Stimulated activated CD8-positive, alpha-beta memory T cell treated with anti-CD3 and anti-CD28 coated beads, Interleukin-15, amount 100 ng/mL, for 4 hours (primary cell): ENCODE measurements at regions not wholly inside any gene's neighbourhood (a gene's known extent, or its start where the extent isn't known, plus 50 kb on each side); places are given as distances from the start of the nearest gene placed in this dataset.
"Not testable (repeated sequence)": the region's sequence is repeated elsewhere in the genome, so short reads cannot be mapped to it uniquely, and the experiment has no call there.

Experiments
- DNase-seq, 2 donors: peaks; one replicate each; pipeline ENCODE4 v3.0.0-alpha.2; 2020; ENCODE audit warnings: low read depth in 2 of 2

DNA sequence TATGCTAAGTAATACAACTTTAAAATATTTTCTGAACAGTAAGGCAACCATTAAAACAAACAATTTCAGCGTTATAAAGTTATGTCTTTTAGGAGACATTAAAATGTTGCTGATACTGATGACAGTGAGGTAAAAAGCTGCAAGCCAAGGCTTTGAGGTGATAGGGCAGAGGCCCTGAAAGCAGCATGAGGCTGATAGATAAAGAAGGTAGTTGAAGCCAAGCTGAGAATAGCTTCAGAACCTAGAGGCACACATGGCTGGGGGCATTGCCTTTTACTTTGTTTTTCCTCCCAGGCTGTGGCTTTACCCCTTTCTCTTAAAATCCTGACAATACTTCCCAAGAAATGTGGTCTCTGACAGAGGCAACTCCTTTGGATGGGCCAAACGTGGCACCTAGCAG is 149.0 kb upstream of the WWC1 start:
- no peak for DNase-seq

DNA sequence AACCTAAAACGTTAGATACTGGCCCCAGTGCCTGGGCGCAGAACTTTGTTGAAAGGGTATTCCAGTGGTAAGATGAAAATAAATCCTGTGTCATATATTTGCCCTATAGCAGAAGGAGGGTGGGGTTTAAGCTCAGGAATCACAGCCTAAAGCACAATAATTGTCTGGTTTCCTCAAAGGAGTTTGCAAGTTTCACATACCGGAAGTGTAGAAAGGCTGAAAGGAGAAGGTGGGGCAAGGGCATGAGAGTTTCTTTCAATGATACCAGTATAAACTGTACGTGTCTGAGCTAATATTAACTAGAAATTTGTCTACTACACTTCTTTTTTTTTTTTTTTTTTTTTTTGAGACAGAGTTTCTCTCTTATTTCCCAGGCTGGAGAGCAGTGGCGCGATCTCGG is 147.9 kb upstream of the WWC1 start:
- not testable (repeated sequence) for DNase-seq

DNA sequence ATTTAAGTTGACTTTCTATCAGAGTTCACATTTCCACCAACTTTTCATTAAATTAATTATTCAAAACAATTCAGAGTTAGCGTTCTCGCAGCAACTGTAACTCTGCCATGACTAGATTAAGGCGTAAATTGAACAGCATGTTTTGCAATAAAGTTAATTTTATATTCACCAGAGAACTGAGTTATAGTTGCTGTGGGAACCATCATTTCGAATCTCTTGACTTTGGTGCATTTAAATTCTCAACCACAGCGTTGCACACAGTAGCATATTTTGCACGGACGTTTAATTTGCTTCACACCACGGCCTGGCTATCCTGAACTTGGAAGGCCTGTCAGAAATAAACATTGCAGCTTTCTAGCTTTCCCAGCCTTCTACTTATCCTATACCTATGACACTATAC is 144.3 kb upstream of the WWC1 start:
- DNase-seq, result no peak

DNA sequence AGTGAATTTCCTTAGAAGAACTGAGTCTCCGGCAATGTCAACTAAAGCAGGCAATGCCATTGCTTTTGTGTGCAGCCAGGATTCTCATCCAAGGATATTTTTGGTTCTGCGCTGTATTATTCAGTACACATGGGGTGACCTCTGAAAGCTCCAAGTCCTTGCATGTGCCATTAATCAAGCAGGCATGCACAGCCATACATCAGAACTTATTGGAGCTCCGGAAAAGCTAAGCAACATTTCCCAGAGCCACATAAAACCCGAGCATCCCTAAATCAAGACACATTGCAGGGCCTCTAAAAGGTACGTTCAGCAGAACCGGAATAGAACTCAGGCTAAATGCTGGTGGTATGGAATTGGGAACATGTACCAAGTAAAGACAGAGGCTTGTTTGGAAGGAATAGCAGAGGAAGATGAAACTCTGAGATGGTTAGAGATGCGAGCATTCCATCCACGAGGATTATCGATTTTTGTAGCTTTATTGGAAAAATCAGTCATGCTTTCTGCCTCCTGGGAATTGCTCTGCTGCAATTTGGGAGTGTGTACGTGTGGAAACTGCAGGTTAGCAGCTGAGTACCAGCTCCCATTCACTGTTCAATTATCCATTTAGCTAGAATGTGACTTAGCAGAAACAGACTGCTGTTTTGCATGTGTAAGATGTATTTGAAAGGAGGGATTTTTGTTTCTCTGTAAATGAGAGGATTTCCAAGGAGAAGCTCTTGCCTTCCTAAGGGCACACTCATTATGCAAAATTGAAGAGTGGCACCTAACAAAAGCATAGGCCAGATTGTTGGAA is 143.7 kb upstream of the WWC1 start:
- no peak for DNase-seq

DNA sequence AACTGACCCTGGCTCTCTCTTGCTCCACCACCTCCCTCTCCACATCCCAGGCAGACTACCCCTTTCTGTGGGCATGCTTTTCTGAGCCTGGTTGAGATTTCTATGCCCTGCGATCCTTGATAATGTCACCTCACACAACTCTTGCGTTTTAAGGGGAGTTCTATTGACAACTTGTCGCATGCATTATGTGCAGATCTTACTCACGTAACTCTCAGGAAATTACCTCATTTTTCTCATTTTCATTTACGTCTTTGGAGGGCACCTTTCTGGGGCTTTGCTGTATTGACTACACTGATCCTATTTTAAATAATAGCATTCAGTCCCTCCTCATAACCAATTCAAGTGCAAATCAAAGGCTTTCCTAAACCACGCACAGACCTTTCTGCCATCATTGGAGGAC is 140.4 kb upstream of the WWC1 start:
- DNase-seq, result no peak

DNA sequence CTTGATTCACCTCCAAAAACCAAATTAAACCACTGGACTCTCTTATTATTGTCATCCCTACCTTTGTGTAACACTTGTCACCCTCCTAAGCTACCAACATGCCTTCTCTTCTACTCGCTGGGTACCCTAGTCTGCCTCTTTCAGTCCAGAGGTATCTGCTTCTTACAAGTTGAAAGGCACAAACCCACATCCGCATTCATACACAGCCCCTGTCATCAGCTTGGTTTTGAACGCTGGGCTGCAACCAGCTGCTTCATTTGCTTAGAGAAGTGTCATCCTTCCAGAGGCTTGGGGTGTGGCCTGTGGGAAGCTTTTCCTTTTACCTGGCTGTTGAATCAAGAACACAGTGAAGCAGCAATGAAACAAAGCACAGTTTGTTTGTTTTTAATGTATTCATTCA is 138.8 kb upstream of the WWC1 start:
- no peak for DNase-seq

DNA sequence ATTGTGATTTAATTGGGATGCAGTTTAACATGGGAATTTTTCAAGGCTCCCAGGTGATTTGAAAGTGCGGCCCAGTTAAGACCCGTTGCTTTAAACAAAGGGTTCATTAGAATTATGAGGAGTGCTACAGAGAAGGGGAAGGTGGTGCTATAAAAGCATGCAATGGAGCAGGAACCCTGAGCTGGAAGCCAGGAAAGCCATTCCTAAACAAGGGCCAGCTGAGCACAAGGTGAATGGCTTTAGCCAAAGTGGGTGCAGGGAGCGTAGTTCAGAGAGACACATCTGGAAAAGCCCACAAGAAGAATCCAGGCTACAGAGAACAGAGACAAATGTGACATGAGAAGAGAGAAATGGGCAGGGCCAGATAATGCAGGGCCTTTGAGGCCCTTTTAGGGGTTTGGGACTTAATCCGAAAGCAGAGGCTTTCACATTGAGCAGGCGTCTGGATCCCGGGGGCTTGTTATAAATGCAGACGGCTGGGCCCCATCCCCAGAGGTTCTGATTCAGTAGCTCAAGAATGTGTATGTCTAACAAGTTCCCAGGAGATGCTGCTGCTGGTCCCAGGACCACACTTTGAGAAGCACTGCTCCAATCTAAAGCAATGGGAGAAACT is 138.1 kb upstream of the WWC1 start:
- DNase-seq, result no peak

DNA sequence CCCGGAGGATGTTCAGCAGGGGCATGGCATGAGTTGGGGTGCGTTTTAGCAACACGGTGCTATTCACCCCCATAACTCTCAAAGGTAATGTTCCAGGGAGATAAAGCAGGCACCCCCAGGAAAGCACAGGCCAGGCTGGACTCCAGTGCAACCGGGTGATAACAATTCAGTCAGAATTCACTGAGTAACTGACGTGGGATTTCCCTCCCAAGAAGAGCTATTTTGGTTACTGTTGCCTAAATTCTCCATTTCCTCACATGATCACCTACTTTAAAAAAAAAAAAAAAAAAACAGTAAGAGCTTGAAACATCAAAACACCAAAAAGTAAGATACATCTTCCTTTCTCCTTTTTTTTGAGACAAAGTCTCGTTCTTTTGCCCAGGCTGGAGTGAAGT is 137.6 kb upstream of the WWC1 start:
- DNase-seq, result no peak

DNA sequence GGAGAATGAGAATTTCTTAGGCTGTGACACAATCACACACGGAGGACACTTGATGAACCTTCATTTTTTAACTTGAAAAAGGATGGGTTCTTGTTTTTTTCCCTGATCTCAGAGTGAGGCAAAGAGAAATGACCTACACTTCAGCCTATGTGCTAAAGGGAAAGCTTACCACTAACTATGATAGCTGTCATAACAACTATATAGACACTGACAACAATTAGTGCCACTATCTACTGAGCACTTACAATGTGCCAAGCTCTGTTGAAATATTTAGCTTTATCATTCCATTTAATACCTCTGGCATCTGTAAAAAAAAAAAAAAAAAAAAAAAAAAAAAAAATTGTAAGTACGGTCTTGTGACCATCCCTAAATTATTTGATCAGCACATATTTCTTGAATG is 135.9 kb upstream of the WWC1 start:
- no peak for DNase-seq

DNA sequence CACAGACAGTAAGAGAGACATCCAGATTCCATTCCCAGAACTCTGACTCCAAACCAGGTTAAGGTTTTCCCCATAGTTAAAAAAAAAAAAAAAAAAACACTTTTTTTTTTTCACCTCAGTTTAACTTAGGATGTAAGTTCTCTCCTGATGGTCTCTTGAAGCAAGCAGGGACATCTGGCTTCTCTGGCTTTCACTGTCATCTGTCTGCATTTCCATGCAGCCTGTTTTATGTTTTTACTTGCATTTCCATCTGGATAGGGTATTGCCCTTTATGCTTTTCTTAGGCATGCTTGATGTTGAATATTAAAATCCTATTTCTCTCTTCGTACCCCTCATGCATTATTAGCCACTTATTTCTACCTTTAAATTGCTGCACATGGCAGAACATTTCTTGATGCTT is 135.3 kb upstream of the WWC1 start:
- DNase-seq, result no peak

DNA sequence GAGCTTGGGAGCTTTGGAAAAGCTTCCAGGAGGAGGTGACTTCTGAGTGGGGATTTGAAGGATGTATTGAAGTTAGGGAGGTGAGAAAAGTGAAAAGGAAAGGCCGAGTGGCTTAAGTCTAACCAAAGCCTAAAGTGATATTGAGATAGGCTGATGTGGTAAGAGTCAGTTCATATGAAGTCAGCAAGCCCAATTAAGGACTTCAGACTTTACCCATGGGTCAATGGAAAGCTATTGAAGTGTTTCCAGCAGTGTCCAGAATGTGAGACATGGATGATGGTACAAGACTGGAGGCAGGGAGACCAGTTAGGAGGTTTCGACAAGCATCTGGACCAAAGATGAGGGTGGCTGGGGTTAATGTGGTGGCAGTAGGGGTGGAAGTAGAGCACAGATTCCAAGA is 134.3 kb upstream of the WWC1 start:
- DNase-seq, result no peak

DNA sequence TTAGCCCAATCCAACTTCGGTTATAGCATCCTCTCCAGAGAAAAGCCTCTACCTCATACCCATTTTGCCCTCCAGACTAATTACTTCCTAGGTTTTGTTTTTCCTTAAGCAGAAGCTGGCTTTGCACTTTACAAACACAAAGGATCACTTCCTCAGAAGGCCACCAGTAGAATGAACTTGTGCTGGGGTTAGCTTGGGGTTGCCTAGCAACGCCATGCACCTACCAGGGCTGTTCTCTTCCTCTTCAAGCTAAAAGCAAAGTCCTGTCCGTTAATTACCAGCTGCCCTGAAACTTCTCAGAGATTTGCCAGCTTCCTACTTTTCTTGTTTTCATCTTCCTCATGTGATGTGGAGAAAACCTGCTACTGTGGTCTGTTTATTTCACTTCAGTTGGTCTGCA is 132.0 kb upstream of the WWC1 start:
- DNase-seq, result no peak

DNA sequence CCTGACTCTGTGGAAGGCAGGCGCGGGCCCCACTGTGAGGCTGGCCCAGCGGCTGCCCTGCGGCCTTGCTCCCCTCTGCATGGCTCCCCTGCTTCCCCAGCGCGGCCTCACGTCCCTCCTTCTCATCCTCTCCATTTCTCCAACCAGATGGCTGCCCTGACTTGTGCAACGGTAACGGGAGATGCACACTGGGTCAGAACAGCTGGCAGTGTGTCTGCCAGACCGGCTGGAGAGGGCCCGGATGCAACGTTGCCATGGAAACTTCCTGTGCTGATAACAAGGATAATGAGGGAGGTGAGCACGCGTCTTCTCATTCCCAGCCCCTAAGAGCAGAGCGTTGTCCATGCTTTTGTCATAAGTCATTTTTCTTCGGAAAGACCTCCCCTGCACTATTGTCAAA is 129.0 kb upstream of the WWC1 start:
- DNase-seq, result no peak

DNA sequence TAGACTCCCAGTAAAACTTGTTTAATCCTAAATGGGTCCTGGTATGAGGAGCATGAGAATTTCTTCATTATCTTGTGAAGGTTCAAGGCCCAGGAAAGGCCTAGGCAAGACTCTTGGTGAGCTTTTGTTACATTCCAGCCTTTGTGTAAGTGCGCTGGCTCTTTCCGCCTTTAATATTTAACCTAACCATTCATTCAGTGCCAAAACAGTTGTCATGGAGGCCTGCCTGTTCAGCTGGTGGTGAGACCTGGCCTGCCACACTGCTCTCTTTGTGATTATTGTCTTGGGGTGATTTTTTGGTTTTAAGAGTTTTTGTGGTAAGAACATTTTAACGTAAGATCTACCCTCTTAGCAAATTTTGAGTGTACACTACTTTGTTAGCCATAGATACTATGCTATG is 127.5 kb upstream of the WWC1 start:
- DNase-seq, result no peak

DNA sequence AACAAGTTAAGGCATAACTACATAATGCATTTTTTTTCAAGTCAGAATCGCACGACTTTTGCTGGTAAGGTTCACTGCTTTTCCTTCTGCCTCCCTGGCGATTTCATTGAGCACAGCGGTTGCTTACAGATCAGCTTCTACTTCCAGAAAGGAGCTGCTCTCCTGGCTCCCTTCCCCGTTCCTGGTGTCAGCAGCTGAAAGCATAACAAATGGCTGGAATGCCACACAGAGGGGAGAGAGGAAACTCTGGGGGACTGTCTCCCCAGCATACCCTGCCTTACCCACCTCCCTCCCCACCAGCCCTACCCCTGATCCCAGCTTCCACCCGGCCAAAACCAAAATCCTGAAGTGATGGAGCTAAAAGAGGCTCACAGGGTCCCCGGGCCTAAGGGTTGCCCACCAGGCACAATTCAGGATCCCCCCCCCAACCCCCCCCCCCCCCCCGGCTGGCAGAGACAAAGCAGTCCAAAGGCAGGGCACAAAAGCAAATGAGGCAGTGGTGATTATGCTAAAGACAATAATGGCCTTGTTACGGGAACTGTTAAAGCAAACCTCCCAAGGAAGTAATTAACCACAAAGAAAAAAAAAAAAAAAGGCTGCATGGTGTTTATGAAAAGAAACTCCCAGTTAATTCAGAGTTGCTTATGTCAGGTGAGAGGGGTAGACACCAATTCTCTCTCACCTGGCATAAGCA is 126.1 kb upstream of the WWC1 start:
- no peak for DNase-seq

DNA sequence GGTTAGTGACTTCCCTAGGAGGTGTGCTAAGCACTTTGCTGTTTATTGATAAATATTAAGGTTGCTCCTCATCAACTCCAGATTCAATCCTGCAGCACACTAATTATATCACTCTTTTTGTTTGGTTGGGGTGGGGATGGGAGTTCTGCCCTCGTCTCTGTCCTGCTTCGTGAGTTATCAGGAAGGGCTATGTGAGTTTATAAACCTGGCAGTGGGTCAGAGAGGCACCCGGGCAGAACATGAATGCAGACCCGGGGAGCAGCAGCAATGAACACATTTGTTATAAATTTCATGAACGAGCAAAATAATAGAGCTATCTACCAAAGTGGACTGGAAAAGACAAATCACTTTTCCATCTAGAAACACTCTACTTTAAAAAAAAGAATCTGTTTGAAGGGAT is 125.5 kb upstream of the WWC1 start:
- DNase-seq, result no peak

DNA sequence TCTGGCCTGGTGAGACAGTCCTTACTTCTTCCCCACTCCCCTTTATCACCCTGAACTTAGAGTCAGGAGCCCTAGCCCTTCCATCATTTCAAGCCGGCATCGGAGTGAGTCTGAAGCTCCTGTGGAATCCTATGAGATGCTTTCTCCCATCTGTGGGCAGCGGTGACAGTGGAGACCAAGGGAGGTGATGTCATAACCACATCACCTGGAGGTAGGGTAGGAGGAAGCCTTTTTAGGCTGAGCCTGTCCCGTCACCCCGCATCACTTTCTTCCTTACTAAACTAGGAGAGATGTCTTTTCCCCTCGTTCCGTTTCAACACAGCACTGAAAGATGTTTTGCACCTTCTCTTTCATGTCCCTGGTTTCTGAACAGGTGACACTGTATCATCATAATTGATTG is 124.1 kb upstream of the WWC1 start:
- DNase-seq, result no peak

DNA sequence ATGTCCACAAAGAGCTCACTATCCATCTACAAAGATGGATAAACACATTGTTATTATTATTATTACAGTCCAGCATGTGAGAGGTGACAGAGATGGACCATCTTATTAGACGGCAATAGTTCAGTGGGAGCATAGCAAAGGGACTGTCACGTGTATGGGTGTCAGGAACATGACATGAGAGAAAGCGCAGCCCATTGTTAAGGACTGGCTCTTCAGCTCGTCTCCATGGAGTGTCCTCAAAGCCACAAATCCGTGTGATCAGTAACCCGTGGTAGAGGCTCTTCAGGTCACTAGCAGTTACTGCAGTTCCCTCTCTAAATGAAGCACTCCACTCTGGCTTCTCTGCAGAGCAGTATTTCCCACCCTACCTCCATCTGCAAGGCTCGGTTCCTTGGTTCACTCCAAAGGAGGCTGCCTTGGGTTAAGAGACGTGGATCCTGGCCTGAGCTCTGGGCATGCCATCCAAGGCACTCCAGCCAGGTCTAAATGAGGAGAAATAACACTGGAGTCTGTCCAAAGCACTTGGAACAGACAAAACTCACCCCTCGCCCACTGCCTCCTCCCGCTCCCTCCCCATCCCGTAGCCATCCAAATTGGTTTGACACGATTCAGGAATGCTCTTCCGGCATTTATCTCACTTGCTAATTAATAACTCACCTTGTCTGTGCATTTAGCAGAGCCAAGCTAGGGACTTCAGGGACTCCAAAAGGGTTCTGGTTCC is 122.3 kb upstream of the WWC1 start:
- DNase-seq, result no peak

DNA sequence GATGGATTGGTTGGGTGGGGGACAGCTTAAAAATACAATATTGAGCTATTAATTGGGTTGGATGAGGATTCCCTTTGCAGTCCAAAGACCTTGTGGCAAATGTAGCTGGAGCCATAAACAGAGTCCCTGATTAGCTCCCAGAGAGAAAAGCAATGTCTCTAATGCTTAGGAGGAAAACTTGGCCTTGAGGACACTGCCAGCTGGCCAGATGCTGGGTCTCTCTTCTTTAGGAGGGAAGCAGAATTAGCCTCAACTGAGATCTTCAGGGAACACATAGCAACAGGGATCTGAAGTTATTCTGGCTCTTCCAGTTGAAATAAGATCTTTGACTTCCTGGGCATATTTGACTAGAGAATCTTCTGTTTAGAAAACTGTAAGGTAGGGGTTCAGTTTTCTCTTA is 121.7 kb upstream of the WWC1 start:
- no peak for DNase-seq

DNA sequence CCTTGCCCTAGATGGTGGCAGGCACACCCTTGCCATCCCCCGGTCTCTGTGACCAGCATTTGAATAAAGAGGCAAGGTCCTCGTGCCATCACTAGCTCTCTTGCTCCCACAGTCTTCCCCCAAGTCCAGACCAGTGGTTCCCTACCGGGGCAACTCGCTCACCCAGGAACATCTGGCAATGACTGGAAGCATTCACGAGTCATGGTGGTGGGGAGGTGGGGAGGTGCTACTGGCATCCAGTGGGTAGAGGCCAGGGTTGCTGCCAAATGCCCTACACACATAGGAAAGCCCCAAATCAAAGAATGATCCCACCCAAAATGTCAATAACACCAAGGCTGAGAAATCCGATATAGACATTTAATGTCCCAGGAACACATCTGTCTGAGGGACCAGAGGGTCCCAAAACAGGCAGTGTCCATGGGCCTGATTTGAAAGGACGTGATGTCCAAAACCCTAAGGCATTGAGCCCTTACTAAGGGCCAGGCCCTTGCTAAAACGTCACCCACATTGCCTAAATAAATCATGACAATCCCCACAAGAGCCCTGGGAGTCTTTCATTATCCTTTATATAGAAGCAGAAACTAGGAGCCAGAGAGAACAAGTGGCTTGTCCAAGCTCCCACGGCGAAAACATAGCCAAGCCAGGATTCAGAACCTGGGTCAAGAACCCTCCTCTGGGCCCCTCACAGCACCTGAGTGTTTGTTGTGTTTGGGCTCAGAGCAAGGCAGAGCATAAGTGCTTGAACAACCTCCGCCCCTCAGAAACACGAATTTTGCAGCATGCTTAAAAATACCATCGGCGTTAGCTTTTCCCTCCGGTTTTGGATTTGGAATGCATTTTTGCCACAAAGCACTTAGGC is 119.3 kb upstream of the WWC1 start:
- no peak for DNase-seq

DNA sequence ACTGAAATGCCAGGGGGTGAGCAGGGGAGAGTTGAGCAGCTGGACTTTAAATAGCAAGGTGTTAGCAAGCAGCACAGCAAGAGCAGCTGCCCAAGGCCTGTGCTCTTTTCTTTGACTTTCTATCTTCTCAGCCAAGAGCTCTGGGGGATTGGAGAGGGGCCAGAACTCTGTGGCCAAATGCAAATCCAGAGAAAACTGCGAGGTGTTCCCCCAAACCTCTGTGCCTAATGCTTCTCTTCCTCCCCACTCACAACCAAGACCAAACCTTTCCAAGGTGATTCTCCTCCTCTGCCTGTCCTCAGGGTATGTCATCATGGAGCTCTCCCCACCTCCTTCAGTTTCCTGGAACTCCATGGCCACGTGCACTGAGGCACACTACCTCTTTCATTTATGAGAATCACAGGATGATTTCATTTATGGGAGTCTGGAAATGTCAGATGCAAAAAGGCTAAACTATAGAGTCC is 118.7 kb upstream of the WWC1 start:
- DNase-seq, result no peak

DNA sequence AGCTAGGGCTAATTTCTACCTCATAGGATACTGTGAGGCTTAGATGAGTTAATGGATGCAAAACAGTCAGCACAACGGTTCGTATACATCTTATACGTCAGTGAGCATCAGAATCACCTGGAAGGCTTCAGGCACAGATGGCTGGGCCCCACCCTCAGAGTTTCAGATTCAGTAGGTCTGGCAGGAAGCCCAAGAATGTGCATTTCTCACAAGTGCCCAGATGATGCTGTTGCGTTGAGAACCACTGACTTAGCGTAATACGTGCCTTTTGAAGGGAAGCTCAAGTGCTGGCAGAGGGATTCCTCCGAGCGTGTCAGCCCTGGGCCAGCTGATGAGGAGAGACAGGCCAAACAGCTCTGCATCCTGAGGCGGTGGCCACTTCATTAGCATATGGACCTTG is 117.1 kb upstream of the WWC1 start:
- no peak for DNase-seq
